ENCODE measurements at regions not wholly inside any gene's neighbourhood (a gene's known extent, or its start where the extent isn't known, plus 50 kb on each side); places are given as distances from the start of the nearest gene placed in this dataset.
"Not testable (repeated sequence)": the region's sequence is repeated elsewhere in the genome, so short reads cannot be mapped to it uniquely, and the experiment has no call there.

GRCh38 chr7:156590212-156590611 is 50.4 kb upstream of the RNF32 start:
- DNase-seq = no peak

DNA sequence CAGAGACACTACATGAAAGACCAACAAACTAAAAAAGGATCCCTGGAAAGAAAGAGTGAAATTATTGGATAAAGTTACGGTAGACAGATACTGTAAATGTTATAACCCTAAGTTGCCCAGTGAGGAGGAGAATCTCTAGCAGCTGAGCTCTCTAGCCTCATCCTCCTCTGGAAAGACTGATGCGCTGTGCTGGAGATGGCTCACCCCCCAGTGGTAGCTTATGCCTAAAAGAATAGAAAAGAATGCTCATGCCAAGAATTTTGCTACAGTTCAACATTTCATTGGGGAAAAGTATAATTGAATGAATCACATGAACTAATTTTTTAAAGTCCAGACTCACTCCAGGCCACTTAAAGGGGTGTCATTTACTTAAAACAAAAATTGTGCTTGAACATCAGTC is 50.8 kb upstream of the RNF32 start:
- DNase-seq = no peak

- DNase-seq = no peak
Observed at GRCh38 chr7:156585926-156586325, 54.6 kb upstream of the RNF32 start.

DNA sequence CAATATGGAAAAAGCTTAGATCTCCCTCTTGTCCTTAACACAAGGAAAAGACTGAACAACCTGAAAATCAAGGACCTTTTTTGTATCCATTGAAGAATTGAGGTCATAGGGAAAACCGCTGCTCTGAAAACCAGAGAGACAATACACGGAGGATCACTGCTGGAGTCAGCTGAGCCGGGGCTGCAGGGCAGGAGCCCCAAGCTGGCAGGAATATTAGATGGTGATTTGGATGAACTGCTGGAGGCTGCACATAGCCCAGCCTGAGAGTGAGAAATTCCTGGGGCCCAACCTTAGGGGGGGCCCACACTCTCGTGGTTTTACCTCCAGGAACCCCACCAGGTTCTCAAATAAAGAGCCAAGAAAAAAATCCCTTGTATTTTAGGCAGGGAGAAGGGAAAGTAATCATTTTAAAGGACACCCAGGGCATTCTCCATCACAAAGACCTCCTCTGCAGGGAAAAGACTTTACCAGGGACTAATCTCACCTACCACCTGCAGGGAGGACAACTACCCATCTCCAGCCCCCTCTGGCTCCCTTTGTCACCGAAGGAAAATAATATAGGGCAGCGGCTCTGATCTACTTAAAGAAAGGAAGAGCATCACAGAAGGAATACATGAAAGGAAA is 55.4 kb upstream of the RNF32 start:
- DNase-seq = no peak

DNA sequence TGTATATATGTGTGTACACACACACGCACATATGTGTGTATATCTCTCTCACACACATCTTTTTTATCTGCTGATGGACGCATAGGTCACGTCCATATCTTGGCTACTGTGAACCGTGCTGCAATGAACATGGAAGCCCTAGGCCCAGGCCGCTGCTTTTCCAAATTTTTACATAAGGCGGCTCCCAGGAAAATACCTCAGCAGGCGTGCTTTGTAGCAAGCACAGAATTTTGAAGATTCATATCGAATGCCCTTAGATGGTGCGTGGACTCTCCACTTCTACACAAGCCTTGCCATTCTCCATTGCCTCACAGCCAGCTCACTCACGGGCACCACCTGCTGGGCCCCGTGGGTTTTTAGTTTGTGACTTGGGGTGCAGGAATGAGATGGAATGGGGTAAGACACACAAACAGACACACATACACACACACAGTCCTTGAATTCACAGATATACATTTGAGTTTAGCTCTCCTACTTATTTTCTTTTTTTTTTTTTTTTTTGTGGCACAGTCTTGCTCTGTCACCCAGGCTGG is 57.9 kb upstream of the RNF32 start:
- DNase-seq = no peak

DNA sequence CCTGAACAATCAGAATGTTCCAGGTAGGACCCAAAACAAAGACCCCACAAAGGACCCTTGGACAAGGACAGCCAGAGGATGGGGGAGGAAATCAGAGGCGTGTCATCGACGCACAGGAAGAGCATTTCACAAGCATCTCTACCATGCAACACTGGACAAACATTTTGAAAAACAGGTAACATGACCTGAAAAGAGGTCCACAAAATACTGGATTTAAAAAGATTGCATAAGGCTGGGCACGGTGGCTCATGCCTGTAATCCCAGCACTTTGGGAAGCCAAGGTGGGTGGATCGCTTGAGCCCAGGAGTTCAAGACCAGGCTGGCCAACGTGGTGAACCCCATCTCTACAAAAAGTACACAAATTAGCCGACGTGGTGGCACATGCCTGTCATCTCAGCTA is 60.5 kb upstream of the RNF32 start:
- DNase-seq = no peak

DNA sequence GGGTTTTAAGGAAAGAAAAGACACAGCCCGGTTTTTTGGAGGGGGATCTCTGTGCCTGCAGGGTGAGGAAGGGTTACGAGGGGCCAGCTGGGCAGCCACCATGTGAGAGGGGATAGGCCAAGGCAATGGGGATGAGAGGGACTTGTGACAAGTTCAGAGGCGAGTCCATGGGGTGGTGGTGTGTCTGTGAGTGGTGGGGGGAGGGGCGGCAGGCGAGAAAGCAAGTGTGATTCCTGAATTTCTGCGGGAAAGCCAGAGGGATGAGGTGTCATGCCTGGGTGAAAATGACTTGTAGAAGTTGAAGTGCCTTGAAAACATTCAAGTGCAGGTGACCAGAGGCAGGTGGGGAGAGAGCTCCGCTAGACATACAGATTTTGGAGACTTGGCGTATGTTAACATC is 61.0 kb upstream of the RNF32 start:
- no peak for DNase-seq

DNA sequence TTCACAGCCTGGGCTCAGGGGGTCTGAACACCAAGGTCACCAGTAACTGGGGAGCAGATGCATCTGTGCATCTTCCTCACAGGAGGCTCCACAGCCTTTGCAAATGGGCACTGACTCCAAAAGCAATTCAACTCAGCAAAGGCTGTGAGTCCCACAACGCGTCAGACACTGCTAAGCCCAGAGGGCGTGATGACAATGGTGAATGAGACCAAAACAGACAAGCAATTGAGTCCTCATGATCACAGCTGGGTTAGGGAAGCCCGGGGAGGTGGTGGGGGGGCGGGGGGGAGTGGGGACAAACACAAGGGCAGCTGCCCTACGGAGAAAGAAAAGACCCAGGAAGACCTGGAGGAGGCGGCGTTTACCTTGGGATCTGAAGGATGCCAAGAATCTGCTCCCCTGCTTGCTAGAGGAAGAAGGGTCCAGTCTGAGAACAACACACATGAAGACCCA is 61.6 kb upstream of the RNF32 start:
- no peak for DNase-seq

- DNase-seq = no peak
Observed at GRCh38 chr7:156578578-156578940, 62.0 kb upstream of the RNF32 start.

DNA sequence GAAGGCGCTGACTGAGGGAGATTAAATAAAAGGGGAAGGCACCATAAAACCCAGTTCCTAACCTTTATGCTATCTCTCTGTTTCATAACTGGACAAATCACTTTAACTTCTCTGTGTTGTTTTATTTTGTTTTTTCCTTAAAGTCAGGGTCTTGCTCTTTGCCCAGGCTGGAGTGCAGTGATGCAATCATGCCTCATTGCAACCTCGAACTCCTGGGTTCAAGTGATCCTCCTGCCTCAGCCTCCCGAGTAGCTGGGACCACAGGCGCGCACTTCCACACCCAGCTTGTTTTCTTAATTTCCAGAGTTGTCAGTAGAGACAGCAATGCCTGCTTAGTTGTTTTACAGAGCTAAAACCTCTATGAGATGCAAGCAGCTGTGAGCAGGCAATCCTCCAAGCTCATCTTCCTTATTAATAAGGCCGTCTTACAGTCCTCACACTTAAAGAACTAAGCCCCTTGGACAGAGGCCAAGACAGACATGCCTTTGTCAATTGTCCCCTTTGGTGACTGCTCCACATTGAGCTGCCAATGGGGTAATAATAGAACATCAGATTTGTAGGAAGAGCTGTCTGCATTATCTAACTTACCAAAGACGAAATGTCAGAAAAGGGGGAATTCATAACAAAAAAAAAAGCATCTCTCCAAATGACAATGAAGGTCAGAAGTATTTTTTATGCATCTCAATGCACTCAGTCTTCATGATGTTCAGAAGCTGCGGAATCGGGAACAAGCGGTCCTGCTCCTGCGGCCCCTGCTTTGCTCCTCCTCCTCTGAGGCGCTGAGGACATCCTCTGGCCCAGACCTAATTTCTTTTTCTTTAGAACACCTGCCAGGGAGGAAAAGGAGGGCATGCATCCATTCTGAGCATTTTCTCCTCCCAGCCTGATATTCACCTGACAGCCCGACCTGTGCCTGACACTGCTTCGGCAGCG is 62.7 kb upstream of the RNF32 start:
- DNase-seq = no peak

DNA sequence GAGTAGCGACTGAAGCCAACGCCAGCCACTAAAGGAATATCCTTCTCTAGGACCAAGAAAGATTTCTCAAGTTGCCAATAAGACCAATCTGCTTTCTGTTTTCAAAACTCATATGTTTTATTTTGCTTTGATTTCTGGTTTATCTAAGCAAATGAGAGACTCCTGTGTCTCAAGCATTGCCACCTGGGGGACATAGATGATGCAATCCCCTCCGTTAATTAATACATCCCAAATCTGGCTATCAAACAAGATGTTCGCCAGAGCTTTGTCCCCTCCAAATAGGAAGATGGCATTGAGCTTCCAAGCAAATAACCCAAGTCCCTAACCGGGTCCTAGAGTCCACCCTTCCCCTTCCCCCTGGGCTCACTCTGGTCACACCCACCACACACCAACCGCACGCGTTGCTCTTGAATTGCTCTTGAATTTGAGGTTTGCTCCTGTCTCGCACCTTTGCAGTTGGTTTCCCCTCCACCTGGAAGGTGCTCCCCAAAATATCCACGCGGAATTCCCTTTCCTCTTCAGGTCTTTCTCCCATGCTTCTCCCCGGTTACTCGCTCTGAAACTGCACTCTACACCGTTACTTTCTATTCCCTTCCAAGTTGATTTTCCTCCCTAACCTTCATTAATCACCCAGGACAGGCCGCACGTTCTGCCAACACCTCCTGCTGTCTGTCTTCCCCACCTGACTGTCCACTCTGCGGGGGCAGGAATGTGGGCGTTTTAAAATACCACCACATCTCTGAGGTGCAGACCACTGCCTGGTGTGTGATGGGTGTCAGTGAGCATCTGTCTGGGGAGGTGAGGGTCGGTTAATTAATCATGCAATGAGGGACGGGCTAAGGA is 64.1 kb upstream of the RNF32 start:
- DNase-seq = no peak

DNA sequence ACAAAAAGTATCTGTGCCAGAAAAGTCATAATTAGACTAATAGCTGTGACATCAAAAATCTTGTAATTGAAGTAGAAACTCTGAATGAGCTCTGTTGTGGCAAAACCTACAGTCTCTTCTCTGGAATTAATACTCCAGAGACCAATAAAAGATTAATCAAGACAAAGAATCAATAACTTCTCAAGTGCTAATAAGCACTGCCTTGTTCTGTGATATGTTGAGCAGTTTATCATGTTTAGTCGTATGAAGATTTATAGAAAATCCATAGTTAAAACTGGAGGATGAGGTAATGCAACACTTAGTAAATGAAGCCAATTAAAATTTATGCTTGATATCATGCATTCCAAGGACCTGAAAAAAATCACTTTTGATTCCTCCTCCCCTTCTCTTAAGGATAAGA is 72.3 kb upstream of the RNF32 start:
- no peak for DNase-seq

- DNase-seq = no peak
Observed at GRCh38 chr7:156566812-156567549, 73.6 kb upstream of the RNF32 start.

GRCh38 chr7:156565002-156565401 is 75.6 kb upstream of the RNF32 start:
- not testable (repeated sequence) for DNase-seq

DNA sequence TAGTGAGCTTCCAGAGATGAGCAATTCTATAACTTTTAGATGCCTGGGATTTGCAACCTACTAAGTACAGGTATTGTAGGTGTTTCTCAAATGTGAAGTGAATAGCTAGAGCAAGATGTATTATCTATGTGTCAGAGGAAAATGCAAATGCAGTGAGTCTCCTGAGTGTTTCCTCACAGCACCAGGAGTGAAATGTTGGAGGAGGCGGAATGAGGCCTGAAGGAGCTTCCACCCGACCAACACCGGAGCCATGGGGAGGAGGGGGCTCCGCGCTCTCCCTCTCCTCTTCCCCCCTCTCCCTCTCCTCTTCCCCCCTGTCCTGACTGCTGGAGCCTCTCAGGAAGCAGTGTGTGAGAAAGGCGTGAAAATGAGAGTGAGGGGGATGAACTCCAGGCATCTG is 79.9 kb upstream of the RNF32 start:
- no peak for DNase-seq

GRCh38 chr7:156560075-156560474 is 80.5 kb upstream of the RNF32 start:
- DNase-seq = no peak

GRCh38 chr7:156559001-156559400 is 81.6 kb upstream of the RNF32 start:
- DNase-seq = no peak

DNA sequence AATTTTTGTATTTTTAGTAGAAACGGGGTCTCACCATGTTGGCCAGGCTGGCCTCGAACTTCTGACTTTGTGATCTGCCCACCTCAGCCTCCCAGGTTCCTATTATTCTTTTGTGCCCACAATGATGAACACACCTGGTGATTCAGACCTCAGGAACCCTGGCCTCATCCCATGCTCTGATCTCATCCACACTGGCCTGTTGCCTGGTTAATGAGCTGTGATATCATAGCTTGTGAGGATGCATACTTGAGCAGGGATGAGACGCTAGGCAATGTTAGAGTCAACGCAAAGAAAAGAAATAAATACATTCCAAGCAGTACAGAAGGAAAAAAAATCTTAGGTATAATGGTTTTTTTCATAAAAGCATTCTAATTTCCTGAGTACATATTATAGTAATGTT is 82.4 kb upstream of the RNF32 start:
- DNase-seq = no peak

DNA sequence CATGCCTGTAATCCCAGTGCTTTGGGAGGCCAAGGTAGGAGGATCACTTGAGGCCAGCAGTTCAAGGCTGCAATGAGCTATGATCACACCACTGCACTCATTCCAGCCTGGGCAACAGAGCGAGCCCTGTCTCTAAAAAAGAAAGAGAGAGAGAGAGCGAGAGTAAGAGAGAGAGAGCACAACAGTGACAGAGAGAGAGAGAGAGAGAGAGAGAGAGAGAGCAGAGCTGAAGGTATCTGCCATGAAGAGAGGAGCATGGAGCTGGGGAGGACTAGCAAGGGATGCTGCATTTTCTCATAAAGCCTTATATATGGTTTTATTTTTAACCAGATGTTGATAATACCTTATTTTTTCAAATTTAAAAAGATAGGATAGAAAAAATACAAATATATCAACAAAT is 84.5 kb upstream of the RNF32 start:
- DNase-seq = no peak

DNA sequence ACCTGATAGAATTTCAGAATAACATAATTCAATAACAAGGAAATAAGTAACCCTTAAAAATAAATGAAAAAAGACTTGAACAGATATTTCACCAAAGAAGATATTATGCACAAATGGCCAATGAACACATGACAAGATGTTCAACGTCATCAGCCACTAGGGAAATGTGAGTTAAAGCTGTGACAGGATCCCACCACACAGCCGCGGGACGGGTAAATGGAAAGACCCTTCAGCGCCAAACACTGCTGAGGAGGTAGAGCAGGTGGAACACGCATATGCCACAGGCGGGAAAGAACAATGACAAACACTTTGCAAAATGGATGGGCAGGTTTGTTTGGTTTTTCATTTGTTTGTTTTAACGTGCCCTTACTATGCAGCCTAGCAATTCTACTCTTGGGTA is 86.1 kb upstream of the RNF32 start:
- DNase-seq = no peak

- no peak for DNase-seq
Observed at GRCh38 chr7:156549636-156550035, 90.9 kb upstream of the RNF32 start.

GRCh38 chr7:156547884-156548561 is 92.6 kb upstream of the RNF32 start:
- no peak for DNase-seq
